NB4 (cell line): ENCODE measurements at regions not wholly inside any gene's neighbourhood (a gene's known extent, or its start where the extent isn't known, plus 50 kb on each side); places are given as distances from the start of the nearest gene placed in this dataset.

Experiments used
- DNase-seq: peaks from one replicate; pipeline ENCODE4 v3.0.0; 2010; ENCODE audit warnings: low read depth
- H3K4me3 ChIP-seq: one replicate; pipeline ENCODE4 v1.5.1; 2011; ENCODE audit warnings: mild to moderate bottlenecking, low read depth, low read length, moderate library complexity
- MYC ChIP-seq: IDR thresholded peaks from 2 replicates; pipeline ENCODE4 v1.6.1; 2011; ENCODE audit warnings: low read depth, low read length
- POLR2A ChIP-seq: IDR thresholded peaks from 2 replicates; pipeline ENCODE4 v1.6.1; 2011; ENCODE audit warnings: mild to moderate bottlenecking; ENCODE audit not compliant: insufficient read length; ENCODE audit errors: extremely low read depth
- TF ChIP-seq, protein P1 (sequence below): IDR thresholded peaks from 2 replicates; pipeline ENCODE4 v1.6.1; 2011; ENCODE audit warnings: low read depth, low read length
- TF ChIP-seq, protein P2 (sequence below): IDR thresholded peaks from one replicate; pipeline ENCODE4 v1.5.1; 2012; ENCODE audit warnings: low read depth, low read length

DNA sequence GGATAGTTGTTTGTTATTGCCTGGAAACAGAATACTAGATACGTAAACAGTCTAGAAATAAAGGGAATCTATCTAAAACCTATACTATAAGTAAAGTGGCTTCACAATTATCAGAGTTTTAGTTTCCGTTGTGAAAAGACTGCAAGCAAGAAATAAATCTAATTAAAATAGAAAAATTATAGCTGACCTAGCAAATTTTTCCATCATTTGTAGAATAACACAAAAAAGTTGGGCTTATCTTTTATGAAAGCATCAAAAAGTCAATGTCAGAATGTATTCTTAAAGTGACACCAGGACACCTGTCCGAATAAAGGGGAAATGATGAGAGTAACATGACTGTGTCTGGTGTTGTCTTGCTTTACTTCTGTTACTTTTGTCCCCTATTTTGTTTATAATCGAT, 1248.9 kb upstream of the MIR17HG start:
- DNase-seq = no peak
- no peak overlapping the region for H3K4me3 ChIP-seq
- TF ChIP-seq, protein P1, sequence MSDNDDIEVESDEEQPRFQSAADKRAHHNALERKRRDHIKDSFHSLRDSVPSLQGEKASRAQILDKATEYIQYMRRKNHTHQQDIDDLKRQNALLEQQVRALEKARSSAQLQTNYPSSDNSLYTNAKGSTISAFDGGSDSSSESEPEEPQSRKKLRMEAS = no peak
- no peak for TF ChIP-seq POLR2A
- TF ChIP-seq, protein P2, sequence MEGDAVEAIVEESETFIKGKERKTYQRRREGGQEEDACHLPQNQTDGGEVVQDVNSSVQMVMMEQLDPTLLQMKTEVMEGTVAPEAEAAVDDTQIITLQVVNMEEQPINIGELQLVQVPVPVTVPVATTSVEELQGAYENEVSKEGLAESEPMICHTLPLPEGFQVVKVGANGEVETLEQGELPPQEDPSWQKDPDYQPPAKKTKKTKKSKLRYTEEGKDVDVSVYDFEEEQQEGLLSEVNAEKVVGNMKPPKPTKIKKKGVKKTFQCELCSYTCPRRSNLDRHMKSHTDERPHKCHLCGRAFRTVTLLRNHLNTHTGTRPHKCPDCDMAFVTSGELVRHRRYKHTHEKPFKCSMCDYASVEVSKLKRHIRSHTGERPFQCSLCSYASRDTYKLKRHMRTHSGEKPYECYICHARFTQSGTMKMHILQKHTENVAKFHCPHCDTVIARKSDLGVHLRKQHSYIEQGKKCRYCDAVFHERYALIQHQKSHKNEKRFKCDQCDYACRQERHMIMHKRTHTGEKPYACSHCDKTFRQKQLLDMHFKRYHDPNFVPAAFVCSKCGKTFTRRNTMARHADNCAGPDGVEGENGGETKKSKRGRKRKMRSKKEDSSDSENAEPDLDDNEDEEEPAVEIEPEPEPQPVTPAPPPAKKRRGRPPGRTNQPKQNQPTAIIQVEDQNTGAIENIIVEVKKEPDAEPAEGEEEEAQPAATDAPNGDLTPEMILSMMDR = no peak

DNA sequence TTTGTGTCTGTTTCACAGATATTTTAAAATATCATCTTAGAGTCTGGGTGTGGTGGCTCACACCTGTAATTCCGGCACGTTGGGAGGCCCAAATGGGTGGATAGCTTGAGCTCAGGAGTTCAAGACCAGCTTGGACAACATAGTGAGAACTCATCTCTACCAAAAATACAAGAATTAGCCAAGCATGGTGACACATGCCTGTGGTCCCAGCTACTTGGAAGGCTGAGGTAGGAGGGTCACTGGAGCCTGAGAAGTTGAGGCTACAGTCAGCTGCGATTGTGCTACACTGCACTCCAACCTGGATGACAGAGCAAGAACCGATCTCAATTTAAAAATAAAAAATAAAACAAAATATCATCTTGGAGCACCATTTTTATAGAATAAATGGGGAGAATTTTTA, 1247.6 kb upstream of the MIR17HG start:
- DNase-seq = no peak
- TF ChIP-seq, protein P1 = no peak
- no peak for TF ChIP-seq MYC
- TF ChIP-seq, protein P2 = no peak
- no peak for TF ChIP-seq POLR2A
- H3K4me3 ChIP-seq = no peak overlapping the region

DNA sequence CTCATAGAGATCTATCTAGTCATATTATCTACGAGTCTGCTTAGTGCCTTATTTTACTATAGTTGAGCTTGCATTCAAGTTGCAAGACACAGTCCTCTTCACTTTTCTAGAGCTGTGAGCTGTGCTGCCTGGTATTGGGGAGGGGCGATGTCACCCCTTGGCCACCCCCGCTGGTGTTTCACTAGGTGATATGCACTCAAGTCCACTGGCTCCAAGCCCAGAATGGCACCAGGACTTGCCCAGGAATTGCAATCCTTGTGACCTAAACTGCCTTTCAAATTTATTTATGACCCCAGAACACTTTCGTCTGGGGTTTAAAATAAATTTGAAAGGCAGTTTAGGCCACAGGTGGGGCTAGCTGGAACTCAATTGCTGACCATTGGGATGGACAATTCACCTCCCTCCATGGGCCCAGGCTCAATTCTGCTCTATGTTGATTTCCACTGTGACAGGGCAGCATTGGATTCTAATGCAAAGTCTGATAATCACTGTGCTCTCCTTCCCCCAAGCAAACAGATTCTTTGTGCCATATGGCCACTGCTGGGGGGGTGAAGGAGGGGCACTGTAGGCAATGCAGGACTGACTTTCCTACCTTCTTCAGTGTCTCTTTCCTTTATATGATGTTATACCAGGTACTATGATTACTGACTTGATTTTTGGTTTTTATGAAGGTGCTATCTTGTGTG, 1244.2 kb upstream of the MIR17HG start:
- TF ChIP-seq, protein P1 = no peak
- no peak for TF ChIP-seq MYC
- TF ChIP-seq, protein P2 = no peak
- no peak for TF ChIP-seq POLR2A
- H3K4me3 ChIP-seq = no peak overlapping the region
- DNase-seq = no peak

DNA sequence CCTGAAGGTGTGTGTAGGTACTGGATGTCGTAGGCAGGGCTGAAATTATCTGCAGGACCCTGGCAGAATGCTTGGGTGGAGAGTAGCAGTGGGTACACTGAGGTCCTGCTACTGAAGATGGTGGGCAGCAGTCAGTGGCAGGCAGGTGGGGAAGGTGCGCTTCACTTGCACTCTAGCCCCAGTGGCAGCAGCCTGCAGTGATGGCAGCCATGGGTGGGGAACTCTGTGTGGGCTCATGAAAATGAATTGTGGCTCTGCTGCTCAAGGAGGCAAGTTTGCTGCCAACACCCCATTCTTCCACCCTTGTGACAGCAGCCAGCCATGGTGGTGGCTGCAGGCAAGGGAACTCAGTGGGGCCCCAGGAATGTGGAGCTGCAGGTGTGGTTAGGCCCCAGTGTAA, 1242.7 kb upstream of the MIR17HG start:
- TF ChIP-seq, protein P1 = no peak
- TF ChIP-seq MYC = no peak
- TF ChIP-seq, protein P2 = no peak
- TF ChIP-seq POLR2A = no peak
- H3K4me3 ChIP-seq = no peak overlapping the region
- no peak for DNase-seq

GRCh38 chr13:90105276-90105675, 1242.2 kb upstream of the MIR17HG start:
- no peak for DNase-seq

More at GRCh38 chr13:90105276-90105675, 1242.2 kb upstream of the MIR17HG start:
- TF ChIP-seq, protein P2 = no peak
- TF ChIP-seq, protein P1 = no peak
- TF ChIP-seq POLR2A (no peak), MYC (no peak)
- no peak overlapping the region for H3K4me3 ChIP-seq
